ENCODE measurements at regions not wholly inside any gene's neighbourhood (a gene's known extent, or its start where the extent isn't known, plus 50 kb on each side); places are given as distances from the start of the nearest gene placed in this dataset.

DNA sequence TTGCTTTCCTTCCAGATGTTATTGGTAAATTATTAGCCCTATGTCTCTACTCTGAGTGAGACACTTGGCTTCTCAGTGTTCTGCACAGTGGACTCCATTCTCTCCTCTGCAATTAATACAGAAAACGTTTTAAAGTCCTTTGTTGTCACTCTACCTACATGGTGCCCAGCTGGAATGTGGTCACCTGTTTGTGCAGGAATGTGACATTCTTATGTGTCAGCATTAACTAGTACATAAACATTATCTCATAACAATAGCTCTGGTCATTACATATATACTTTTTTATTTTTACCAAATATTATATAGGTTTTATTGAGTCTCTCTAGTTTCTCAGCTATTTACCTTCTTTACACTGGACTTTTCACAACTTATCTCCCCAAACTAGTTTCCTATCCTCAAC is 147.0 kb upstream of the KCNMB2 start:
- H3K9ac ChIP-seq (ENCODE audit: low read length): no peak overlapping the region
- no peak overlapping the region for H3K18ac ChIP-seq (ENCODE audit: low read length)
- no peaks in the 10 kb centered on the region for H3K4me1 ChIP-seq (ENCODE audit: control insufficient read depth, low read depth, low read length)
- no peak overlapping the region for H2BK15ac ChIP-seq (replicated peaks; ENCODE audit: low read depth)
- no peaks in the 10 kb centered on the region for H3K79me2 ChIP-seq (ENCODE audit: control insufficient read depth, insufficient read depth, low read length)
- H3K23ac ChIP-seq (ENCODE audit: low read length): no peak overlapping the region
- no peak overlapping the region for H3K56ac ChIP-seq (ENCODE audit: low read length)
- H2BK5ac ChIP-seq (ENCODE audit: low read length): no peak overlapping the region
- H4K8ac ChIP-seq (ENCODE audit: low read depth, low read length): no peak overlapping the region
- no peak for DNase-seq
- no peaks in the 10 kb centered on the region for H3K79me1 ChIP-seq (ENCODE audit: low read length)
- no peak overlapping the region for H4K5ac ChIP-seq (ENCODE audit: low read length)
- no peaks in the 10 kb centered on the region for H3K27me3 ChIP-seq (ENCODE audit: insufficient read depth, low read length, poor library complexity)
- no peak overlapping the region for H3K4me3 ChIP-seq (ENCODE audit: low read length)
- H2BK120ac ChIP-seq (ENCODE audit: low read depth, low read length): no peak overlapping the region
- H3K36me3 ChIP-seq (ENCODE audit: control insufficient read depth, insufficient read depth, low read length): no peaks in the 10 kb centered on the region
- H3K27ac ChIP-seq (ENCODE audit: low read depth, low read length): no peak overlapping the region
- H3K4ac ChIP-seq (ENCODE audit: low read depth, low read length): no peak overlapping the region
- no peak overlapping the region for H2AK5ac ChIP-seq (ENCODE audit: low read length)
- no CpG with 5 or more reads among the region's 1 CpG for WGBS (ENCODE audit: extremely low coverage, insufficient coverage, low lambda C conversion rate)
- no peak overlapping the region for H3K4me2 ChIP-seq (ENCODE audit: low read length)

DNA sequence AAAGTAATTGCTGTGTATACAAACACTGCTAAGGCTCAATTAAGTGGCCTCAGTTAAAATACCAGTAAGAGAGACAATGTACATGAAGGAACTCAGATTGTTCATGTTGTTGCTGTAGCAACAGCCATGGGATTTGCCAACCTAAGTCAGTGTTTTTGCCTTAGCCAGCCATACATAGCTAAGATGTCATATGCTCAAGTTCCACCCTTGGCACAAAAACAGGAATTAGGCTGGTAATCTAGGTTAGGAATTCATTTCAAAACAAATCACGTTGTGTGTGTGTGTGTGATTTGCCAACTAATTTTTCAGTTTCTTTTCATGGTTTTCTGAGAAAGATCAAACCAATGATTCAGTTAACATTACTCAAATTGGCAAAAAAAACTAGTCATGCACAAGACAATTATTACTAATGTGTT is 143.7 kb upstream of the KCNMB2 start:
- Histone ChIP-seq H3K4me1 (ENCODE audit: control insufficient read depth, low read depth, low read length) (no peaks in the 10 kb centered on the region), H3K27ac (ENCODE audit: low read depth, low read length) (no peak overlapping the region), H3K4me2 (ENCODE audit: low read length) (no peak overlapping the region), H3K36me3 (ENCODE audit: control insufficient read depth, insufficient read depth, low read length) (no peaks in the 10 kb centered on the region), H2AK5ac (ENCODE audit: low read length) (no peak overlapping the region), H3K18ac (ENCODE audit: low read length) (no peak overlapping the region), H3K23ac (ENCODE audit: low read length) (no peak overlapping the region), H2BK5ac (ENCODE audit: low read length) (no peak overlapping the region), H3K79me1 (ENCODE audit: low read length) (no peaks in the 10 kb centered on the region), H3K4me3 (ENCODE audit: low read length) (no peak overlapping the region), H3K27me3 (ENCODE audit: insufficient read depth, low read length, poor library complexity) (no peaks in the 10 kb centered on the region), H3K79me2 (ENCODE audit: control insufficient read depth, insufficient read depth, low read length) (no peaks in the 10 kb centered on the region), H4K8ac (ENCODE audit: low read depth, low read length) (no peak overlapping the region), H4K5ac (ENCODE audit: low read length) (no peak overlapping the region), H2BK120ac (ENCODE audit: low read depth, low read length) (no peak overlapping the region), H3K56ac (ENCODE audit: low read length) (no peak overlapping the region), H3K4ac (ENCODE audit: low read depth, low read length) (no peak overlapping the region), H3K9ac (ENCODE audit: low read length) (no peak overlapping the region), H2BK15ac (replicated peaks; ENCODE audit: low read depth) (no peak overlapping the region)
- DNase-seq: no peak
- no CpG with 5 or more reads among the region's 1 CpG for WGBS (ENCODE audit: extremely low coverage, insufficient coverage, low lambda C conversion rate)

DNA sequence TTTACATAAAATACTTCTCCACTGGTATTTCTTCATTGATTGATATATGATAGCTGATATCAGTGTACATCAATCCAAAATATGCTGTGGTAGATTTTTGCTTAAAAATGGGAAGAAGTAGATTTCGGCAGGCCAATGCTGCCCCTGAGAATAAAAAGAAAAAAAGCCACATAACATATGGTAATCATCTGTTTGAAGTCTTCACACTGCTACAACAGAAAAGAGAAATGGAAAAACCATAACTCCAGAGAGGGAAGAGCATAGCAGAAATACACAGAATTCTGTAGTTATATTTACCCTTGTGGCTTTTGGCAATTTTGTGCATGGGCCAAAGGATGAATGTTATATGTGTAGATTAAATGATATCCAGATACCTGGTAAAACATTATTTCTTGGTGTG is 143.1 kb upstream of the KCNMB2 start:
- no peak overlapping the region for H2BK120ac ChIP-seq (ENCODE audit: low read depth, low read length)
- no peak overlapping the region for H4K5ac ChIP-seq (ENCODE audit: low read length)
- H2AK5ac ChIP-seq (ENCODE audit: low read length): no peak overlapping the region
- no peaks in the 10 kb centered on the region for H3K79me1 ChIP-seq (ENCODE audit: low read length)
- H3K4me1 ChIP-seq (ENCODE audit: control insufficient read depth, low read depth, low read length): no peaks in the 10 kb centered on the region
- H2BK15ac ChIP-seq (replicated peaks; ENCODE audit: low read depth): no peak overlapping the region
- no peak overlapping the region for H3K4ac ChIP-seq (ENCODE audit: low read depth, low read length)
- H3K23ac ChIP-seq (ENCODE audit: low read length): no peak overlapping the region
- no peak overlapping the region for H3K4me2 ChIP-seq (ENCODE audit: low read length)
- no peaks in the 10 kb centered on the region for H3K36me3 ChIP-seq (ENCODE audit: control insufficient read depth, insufficient read depth, low read length)
- H3K18ac ChIP-seq (ENCODE audit: low read length): no peak overlapping the region
- no CpG with 5 or more reads among the region's 1 CpG for WGBS (ENCODE audit: extremely low coverage, insufficient coverage, low lambda C conversion rate)
- no peaks in the 10 kb centered on the region for H3K79me2 ChIP-seq (ENCODE audit: control insufficient read depth, insufficient read depth, low read length)
- H3K56ac ChIP-seq (ENCODE audit: low read length): no peak overlapping the region
- no peak overlapping the region for H2BK5ac ChIP-seq (ENCODE audit: low read length)
- no peak overlapping the region for H3K27ac ChIP-seq (ENCODE audit: low read depth, low read length)
- H3K4me3 ChIP-seq (ENCODE audit: low read length): no peak overlapping the region
- H3K9ac ChIP-seq (ENCODE audit: low read length): no peak overlapping the region
- no peak for DNase-seq
- H3K27me3 ChIP-seq (ENCODE audit: insufficient read depth, low read length, poor library complexity): no peaks in the 10 kb centered on the region
- H4K8ac ChIP-seq (ENCODE audit: low read depth, low read length): no peak overlapping the region

GRCh38 chr3:178393824-178394223 is 142.4 kb upstream of the KCNMB2 start:
- no peaks in the 10 kb centered on the region for H3K4me1 ChIP-seq (ENCODE audit: control insufficient read depth, low read depth, low read length)
- no peak overlapping the region for H2BK15ac ChIP-seq (replicated peaks; ENCODE audit: low read depth)
- H3K4me3 ChIP-seq (ENCODE audit: low read length): no peak overlapping the region
- DNase-seq: peak; percentile 6
- no peak overlapping the region for H3K4me2 ChIP-seq (ENCODE audit: low read length)
- H3K56ac ChIP-seq (ENCODE audit: low read length): no peak overlapping the region
- no peak overlapping the region for H3K4ac ChIP-seq (ENCODE audit: low read depth, low read length)
- H3K79me2 ChIP-seq (ENCODE audit: control insufficient read depth, insufficient read depth, low read length): no peaks in the 10 kb centered on the region
- no peak overlapping the region for H2BK5ac ChIP-seq (ENCODE audit: low read length)
- H4K5ac ChIP-seq (ENCODE audit: low read length): no peak overlapping the region
- H4K8ac ChIP-seq (ENCODE audit: low read depth, low read length): no peak overlapping the region
- H3K23ac ChIP-seq (ENCODE audit: low read length): no peak overlapping the region
- no peaks in the 10 kb centered on the region for H3K36me3 ChIP-seq (ENCODE audit: control insufficient read depth, insufficient read depth, low read length)
- H3K79me1 ChIP-seq (ENCODE audit: low read length): no peaks in the 10 kb centered on the region
- H3K27ac ChIP-seq (ENCODE audit: low read depth, low read length): no peak overlapping the region
- no peak overlapping the region for H2BK120ac ChIP-seq (ENCODE audit: low read depth, low read length)
- no peak overlapping the region for H3K18ac ChIP-seq (ENCODE audit: low read length)
- no peak overlapping the region for H3K9ac ChIP-seq (ENCODE audit: low read length)
- no peaks in the 10 kb centered on the region for H3K27me3 ChIP-seq (ENCODE audit: insufficient read depth, low read length, poor library complexity)
- H2AK5ac ChIP-seq (ENCODE audit: low read length): no peak overlapping the region

- H2BK120ac ChIP-seq (ENCODE audit: low read depth, low read length): no peak overlapping the region
- no peak overlapping the region for H3K4ac ChIP-seq (ENCODE audit: low read depth, low read length)
- WGBS (ENCODE audit: extremely low coverage, insufficient coverage, low lambda C conversion rate): no CpG with 5 or more reads among the region's 2 CpGs
- H3K4me3 ChIP-seq (ENCODE audit: low read length): no peak overlapping the region
- no peak overlapping the region for H2BK5ac ChIP-seq (ENCODE audit: low read length)
- no peaks in the 10 kb centered on the region for H3K27me3 ChIP-seq (ENCODE audit: insufficient read depth, low read length, poor library complexity)
- no peak overlapping the region for H3K27ac ChIP-seq (ENCODE audit: low read depth, low read length)
- no peak overlapping the region for H4K5ac ChIP-seq (ENCODE audit: low read length)
- no peak overlapping the region for H3K18ac ChIP-seq (ENCODE audit: low read length)
- H3K4me1 ChIP-seq (ENCODE audit: control insufficient read depth, low read depth, low read length): no peaks in the 10 kb centered on the region
- no peak overlapping the region for H2BK15ac ChIP-seq (replicated peaks; ENCODE audit: low read depth)
- no peak for DNase-seq
- H2AK5ac ChIP-seq (ENCODE audit: low read length): no peak overlapping the region
- no peak overlapping the region for H4K8ac ChIP-seq (ENCODE audit: low read depth, low read length)
- no peak overlapping the region for H3K4me2 ChIP-seq (ENCODE audit: low read length)
- no peak overlapping the region for H3K9ac ChIP-seq (ENCODE audit: low read length)
- no peak overlapping the region for H3K56ac ChIP-seq (ENCODE audit: low read length)
- H3K36me3 ChIP-seq (ENCODE audit: control insufficient read depth, insufficient read depth, low read length): no peaks in the 10 kb centered on the region
- no peaks in the 10 kb centered on the region for H3K79me2 ChIP-seq (ENCODE audit: control insufficient read depth, insufficient read depth, low read length)
- H3K23ac ChIP-seq (ENCODE audit: low read length): no peak overlapping the region
- H3K79me1 ChIP-seq (ENCODE audit: low read length): no peaks in the 10 kb centered on the region
Measured at GRCh38 chr3:178396318-178396717, 139.9 kb upstream of the KCNMB2 start.

DNA sequence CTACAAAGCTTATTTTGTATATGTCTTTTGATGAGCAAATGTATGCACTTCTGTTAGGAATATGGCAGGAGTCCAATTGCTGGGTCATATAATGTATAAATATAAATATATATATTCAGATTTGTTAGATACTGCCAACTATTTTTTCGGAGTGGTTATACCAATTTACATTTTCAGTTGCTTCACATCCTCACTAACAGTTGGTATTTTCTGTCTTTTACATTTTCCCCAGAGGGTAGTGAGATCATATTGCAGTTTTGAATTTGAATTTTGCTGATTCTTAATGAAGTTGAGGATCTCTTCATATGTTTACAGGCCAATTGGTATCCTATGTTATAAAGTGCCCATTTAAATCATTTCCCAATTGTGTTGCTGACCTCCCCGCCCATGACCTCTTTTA is 139.0 kb upstream of the KCNMB2 start:
- no peaks in the 10 kb centered on the region for H3K36me3 ChIP-seq (ENCODE audit: control insufficient read depth, insufficient read depth, low read length)
- H3K79me2 ChIP-seq (ENCODE audit: control insufficient read depth, insufficient read depth, low read length): no peaks in the 10 kb centered on the region
- H2BK15ac ChIP-seq (replicated peaks; ENCODE audit: low read depth): no peak overlapping the region
- H4K8ac ChIP-seq (ENCODE audit: low read depth, low read length): no peak overlapping the region
- H3K27ac ChIP-seq (ENCODE audit: low read depth, low read length): no peak overlapping the region
- H2AK5ac ChIP-seq (ENCODE audit: low read length): no peak overlapping the region
- H4K5ac ChIP-seq (ENCODE audit: low read length): no peak overlapping the region
- WGBS (ENCODE audit: extremely low coverage, insufficient coverage, low lambda C conversion rate): no CpG with 5 or more reads among the region's 2 CpGs
- H3K56ac ChIP-seq (ENCODE audit: low read length): no peak overlapping the region
- H2BK5ac ChIP-seq (ENCODE audit: low read length): no peak overlapping the region
- H3K27me3 ChIP-seq (ENCODE audit: insufficient read depth, low read length, poor library complexity): no peaks in the 10 kb centered on the region
- H3K4me3 ChIP-seq (ENCODE audit: low read length): no peak overlapping the region
- H2BK120ac ChIP-seq (ENCODE audit: low read depth, low read length): no peak overlapping the region
- H3K4me1 ChIP-seq (ENCODE audit: control insufficient read depth, low read depth, low read length): no peaks in the 10 kb centered on the region
- DNase-seq: no peak
- H3K9ac ChIP-seq (ENCODE audit: low read length): no peak overlapping the region
- no peak overlapping the region for H3K18ac ChIP-seq (ENCODE audit: low read length)
- no peaks in the 10 kb centered on the region for H3K79me1 ChIP-seq (ENCODE audit: low read length)
- H3K4ac ChIP-seq (ENCODE audit: low read depth, low read length): no peak overlapping the region
- H3K4me2 ChIP-seq (ENCODE audit: low read length): no peak overlapping the region
- no peak overlapping the region for H3K23ac ChIP-seq (ENCODE audit: low read length)

Measured in mesendoderm (in vitro differentiated cells).